ENCODE measurements at regions not wholly inside any gene's neighbourhood (a gene's known extent, or its start where the extent isn't known, plus 50 kb on each side); places are given as distances from the start of the nearest gene placed in this dataset.

DNA sequence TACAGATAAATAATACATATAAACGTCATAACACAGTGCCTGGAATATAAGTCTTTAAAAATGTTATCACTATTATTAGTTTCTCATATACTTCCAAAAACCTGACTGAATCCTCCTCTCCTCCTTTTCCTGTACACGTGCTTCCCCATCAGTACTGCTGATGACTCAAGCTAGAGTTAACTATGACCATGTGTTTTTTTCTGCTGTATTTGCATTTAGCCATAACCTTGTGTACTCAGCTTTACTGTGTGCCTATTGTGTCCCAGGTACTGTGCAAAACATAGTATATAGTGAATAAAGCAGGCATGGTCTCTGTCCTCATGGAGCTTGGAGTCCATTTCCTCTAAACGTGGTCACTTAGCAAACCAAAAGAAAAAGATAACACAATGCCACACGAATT is 56.5 kb upstream of the ARHGAP32 start (continued):
- TF ChIP-seq, protein P1, sequence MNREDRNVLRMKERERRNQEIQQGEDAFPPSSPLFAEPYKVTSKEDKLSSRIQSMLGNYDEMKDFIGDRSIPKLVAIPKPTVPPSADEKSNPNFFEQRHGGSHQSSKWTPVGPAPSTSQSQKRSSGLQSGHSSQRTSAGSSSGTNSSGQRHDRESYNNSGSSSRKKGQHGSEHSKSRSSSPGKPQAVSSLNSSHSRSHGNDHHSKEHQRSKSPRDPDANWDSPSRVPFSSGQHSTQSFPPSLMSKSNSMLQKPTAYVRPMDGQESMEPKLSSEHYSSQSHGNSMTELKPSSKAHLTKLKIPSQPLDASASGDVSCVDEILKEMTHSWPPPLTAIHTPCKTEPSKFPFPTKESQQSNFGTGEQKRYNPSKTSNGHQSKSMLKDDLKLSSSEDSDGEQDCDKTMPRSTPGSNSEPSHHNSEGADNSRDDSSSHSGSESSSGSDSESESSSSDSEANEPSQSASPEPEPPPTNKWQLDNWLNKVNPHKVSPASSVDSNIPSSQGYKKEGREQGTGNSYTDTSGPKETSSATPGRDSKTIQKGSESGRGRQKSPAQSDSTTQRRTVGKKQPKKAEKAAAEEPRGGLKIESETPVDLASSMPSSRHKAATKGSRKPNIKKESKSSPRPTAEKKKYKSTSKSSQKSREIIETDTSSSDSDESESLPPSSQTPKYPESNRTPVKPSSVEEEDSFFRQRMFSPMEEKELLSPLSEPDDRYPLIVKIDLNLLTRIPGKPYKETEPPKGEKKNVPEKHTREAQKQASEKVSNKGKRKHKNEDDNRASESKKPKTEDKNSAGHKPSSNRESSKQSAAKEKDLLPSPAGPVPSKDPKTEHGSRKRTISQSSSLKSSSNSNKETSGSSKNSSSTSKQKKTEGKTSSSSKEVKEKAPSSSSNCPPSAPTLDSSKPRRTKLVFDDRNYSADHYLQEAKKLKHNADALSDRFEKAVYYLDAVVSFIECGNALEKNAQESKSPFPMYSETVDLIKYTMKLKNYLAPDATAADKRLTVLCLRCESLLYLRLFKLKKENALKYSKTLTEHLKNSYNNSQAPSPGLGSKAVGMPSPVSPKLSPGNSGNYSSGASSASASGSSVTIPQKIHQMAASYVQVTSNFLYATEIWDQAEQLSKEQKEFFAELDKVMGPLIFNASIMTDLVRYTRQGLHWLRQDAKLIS (CRISPR knock-in tag; IDR thresholded peaks at IDR 0.05), result no peak
- TF ChIP-seq, protein P2, sequence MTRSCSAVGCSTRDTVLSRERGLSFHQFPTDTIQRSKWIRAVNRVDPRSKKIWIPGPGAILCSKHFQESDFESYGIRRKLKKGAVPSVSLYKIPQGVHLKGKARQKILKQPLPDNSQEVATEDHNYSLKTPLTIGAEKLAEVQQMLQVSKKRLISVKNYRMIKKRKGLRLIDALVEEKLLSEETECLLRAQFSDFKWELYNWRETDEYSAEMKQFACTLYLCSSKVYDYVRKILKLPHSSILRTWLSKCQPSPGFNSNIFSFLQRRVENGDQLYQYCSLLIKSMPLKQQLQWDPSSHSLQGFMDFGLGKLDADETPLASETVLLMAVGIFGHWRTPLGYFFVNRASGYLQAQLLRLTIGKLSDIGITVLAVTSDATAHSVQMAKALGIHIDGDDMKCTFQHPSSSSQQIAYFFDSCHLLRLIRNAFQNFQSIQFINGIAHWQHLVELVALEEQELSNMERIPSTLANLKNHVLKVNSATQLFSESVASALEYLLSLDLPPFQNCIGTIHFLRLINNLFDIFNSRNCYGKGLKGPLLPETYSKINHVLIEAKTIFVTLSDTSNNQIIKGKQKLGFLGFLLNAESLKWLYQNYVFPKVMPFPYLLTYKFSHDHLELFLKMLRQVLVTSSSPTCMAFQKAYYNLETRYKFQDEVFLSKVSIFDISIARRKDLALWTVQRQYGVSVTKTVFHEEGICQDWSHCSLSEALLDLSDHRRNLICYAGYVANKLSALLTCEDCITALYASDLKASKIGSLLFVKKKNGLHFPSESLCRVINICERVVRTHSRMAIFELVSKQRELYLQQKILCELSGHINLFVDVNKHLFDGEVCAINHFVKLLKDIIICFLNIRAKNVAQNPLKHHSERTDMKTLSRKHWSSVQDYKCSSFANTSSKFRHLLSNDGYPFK (CRISPR knock-in tag; IDR thresholded peaks at IDR 0.05; ENCODE audit: borderline replicate concordance), result no peak
- TF ChIP-seq TCF7L2 (IDR thresholded peaks at IDR 0.05; ENCODE audit: low read depth, low read length), result no peak
- no peak for TF ChIP-seq FLYWCH1 (CRISPR knock-in tag; IDR thresholded peaks at IDR 0.05)
- TF ChIP-seq ZNF703 (CRISPR knock-in tag; IDR thresholded peaks at IDR 0.05; ENCODE audit: borderline replicate concordance), result no peak
- TF ChIP-seq, protein P3, sequence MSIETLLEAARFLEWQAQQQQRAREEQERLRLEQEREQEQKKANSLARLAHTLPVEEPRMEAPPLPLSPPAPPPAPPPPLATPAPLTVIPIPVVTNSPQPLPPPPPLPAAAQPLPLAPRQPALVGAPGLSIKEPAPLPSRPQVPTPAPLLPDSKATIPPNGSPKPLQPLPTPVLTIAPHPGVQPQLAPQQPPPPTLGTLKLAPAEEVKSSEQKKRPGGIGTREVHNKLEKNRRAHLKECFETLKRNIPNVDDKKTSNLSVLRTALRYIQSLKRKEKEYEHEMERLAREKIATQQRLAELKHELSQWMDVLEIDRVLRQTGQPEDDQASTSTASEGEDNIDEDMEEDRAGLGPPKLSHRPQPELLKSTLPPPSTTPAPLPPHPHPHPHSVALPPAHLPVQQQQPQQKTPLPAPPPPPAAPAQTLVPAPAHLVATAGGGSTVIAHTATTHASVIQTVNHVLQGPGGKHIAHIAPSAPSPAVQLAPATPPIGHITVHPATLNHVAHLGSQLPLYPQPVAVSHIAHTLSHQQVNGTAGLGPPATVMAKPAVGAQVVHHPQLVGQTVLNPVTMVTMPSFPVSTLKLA (IDR thresholded peaks at IDR 0.05), result peak; percentile 95
- 0 out of 2 replicates have a peak, but pooled peaks have one; percentile 22 for TF ChIP-seq FOXJ3 (CRISPR knock-in tag; IDR thresholded peaks at IDR 0.05; ENCODE audit: borderline replicate concordance)
- TF ChIP-seq NKX3-1 (CRISPR knock-in tag; IDR thresholded peaks at IDR 0.05), result no peak
- no peak for TF ChIP-seq DMAP1 (CRISPR knock-in tag; IDR thresholded peaks at IDR 0.05)
- no peak for TF ChIP-seq ZNF234 (CRISPR knock-in tag; conservative IDR thresholded peaks at IDR 0.05)
- TF ChIP-seq, protein P4, sequence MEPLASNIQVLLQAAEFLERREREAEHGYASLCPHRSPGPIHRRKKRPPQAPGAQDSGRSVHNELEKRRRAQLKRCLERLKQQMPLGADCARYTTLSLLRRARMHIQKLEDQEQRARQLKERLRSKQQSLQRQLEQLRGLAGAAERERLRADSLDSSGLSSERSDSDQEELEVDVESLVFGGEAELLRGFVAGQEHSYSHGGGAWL (CRISPR knock-in tag; IDR thresholded peaks at IDR 0.05), result no peak
- TF ChIP-seq, protein P5, sequence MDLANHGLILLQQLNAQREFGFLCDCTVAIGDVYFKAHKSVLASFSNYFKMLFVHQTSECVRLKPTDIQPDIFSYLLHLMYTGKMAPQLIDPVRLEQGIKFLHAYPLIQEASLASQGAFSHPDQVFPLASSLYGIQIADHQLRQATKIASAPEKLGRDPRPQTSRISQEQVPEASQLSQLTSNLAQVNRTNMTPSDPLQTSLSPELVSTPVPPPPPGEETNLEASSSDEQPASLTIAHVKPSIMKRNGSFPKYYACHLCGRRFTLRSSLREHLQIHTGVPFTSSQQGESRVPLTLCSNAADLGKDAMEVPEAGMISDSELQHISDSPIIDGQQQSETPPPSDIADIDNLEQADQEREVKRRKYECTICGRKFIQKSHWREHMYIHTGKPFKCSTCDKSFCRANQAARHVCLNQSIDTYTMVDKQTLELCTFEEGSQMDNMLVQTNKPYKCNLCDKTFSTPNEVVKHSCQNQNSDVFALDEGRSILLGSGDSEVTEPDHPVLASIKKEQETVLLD (CRISPR knock-in tag; IDR thresholded peaks at IDR 0.05; ENCODE audit: low read depth), result no peak
- no peak for TF ChIP-seq HNRNPUL1 (IDR thresholded peaks at IDR 0.05; ENCODE audit: low read depth, low read length)
- TF ChIP-seq SIX4 (CRISPR knock-in tag; IDR thresholded peaks at IDR 0.05), result no peak
- TF ChIP-seq NFIB (CRISPR knock-in tag; IDR thresholded peaks at IDR 0.05; ENCODE audit: borderline replicate concordance), result no peak
- TF ChIP-seq, protein P6, sequence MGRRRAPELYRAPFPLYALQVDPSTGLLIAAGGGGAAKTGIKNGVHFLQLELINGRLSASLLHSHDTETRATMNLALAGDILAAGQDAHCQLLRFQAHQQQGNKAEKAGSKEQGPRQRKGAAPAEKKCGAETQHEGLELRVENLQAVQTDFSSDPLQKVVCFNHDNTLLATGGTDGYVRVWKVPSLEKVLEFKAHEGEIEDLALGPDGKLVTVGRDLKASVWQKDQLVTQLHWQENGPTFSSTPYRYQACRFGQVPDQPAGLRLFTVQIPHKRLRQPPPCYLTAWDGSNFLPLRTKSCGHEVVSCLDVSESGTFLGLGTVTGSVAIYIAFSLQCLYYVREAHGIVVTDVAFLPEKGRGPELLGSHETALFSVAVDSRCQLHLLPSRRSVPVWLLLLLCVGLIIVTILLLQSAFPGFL (CRISPR knock-in tag; IDR thresholded peaks at IDR 0.05), result no peak
- TF ChIP-seq REPIN1 (CRISPR knock-in tag; IDR thresholded peaks at IDR 0.05; ENCODE audit: borderline replicate concordance, low read depth), result no peak
- no peak for TF ChIP-seq ZNF205 (CRISPR knock-in tag; IDR thresholded peaks at IDR 0.05)
- no peak for TF ChIP-seq CREB1 (IDR thresholded peaks at IDR 0.05)
- TF ChIP-seq CREB1 (CRISPR knock-in tag; IDR thresholded peaks at IDR 0.05), result peak; percentile 59
- no peak for TF ChIP-seq HOXD1 (CRISPR knock-in tag; IDR thresholded peaks at IDR 0.05)

Data from HepG2 (cell line).